ENCODE measurements at regions not wholly inside any gene's neighbourhood (a gene's known extent, or its start where the extent isn't known, plus 50 kb on each side); places are given as distances from the start of the nearest gene placed in this dataset.
A peak's percentile ranks its signal among the peaks of the same experiment; 100 is the strongest.
"Not testable (repeated sequence)": the region's sequence is repeated elsewhere in the genome, so short reads cannot be mapped to it uniquely, and the experiment has no call there.

GRCh38 chr12:131231032-131231980, 277.6 kb downstream of the ADGRD1 start:
- Histone ChIP-seq H3K4me3 (no peak overlapping the region), H3K9me3 (peaks cover 0 to 4% (median 0%) of the 10 kb centered on the region in 4 donors), H3K27ac (no peak overlapping the region), H3K4me1 (peaks cover 0 to 4% (median 0%) of the 10 kb centered on the region in 4 donors), H3K36me3 (no peaks in the 10 kb centered on the region), H3K27me3 (peaks cover 0 to 21% (median 0%) of the 10 kb centered on the region in 3 donors)
- 74 to 85% methylated on average over 23 of the region's 23 CpGs for WGBS, 2 donors
- no peak for TF ChIP-seq POLR2AphosphoS5 (IDR thresholded peaks at IDR 0.05)
- no peak for TF ChIP-seq EP300 (IDR thresholded peaks at IDR 0.05)
- no peak for TF ChIP-seq POLR2A (IDR thresholded peaks at IDR 0.05)
- no peak for TF ChIP-seq CTCF (IDR thresholded peaks at IDR 0.05)
- peak; percentile 25 for DNase-seq
- intact Hi-C loops (cut with DNase I): no loop called here

GRCh38 chr12:131232036-131232435, 278.3 kb downstream of the ADGRD1 start:
- Histone ChIP-seq H3K4me3 (no peak overlapping the region), H3K36me3 (no peaks in the 10 kb centered on the region), H3K4me1 (peaks cover 0 to 4% (median 0%) of the 10 kb centered on the region in 4 donors), H3K27ac (no peak overlapping the region), H3K27me3 (peaks cover 0 to 21% (median 0%) of the 10 kb centered on the region in 3 donors), H3K9me3 (peaks cover 0 to 4% (median 0%) of the 10 kb centered on the region in 4 donors)
- intact Hi-C loops (cut with DNase I): no loop called here
- TF ChIP-seq POLR2A (IDR thresholded peaks at IDR 0.05) (no peak), CTCF (IDR thresholded peaks at IDR 0.05) (no peak), EP300 (IDR thresholded peaks at IDR 0.05) (no peak), POLR2AphosphoS5 (IDR thresholded peaks at IDR 0.05) (no peak)
- no peak for DNase-seq
- 72 to 81% methylated on average over 5 of the region's 5 CpGs for WGBS, 2 donors

- H3K27me3 ChIP-seq: peaks cover 0 to 21% (median 0%) of the 10 kb centered on the region in 3 donors
- H3K4me3 ChIP-seq; H3K36me3 ChIP-seq; intact Hi-C loops (cut with DNase I); H3K4me1 ChIP-seq; DNase-seq; H3K9me3 ChIP-seq; H3K27ac ChIP-seq: not testable (repeated sequence)
- WGBS, 2 donors: 76 to 92% methylated on average over 12 to 14 of the region's 14 CpGs
Observed at GRCh38 chr12:131232872-131233271, 279.2 kb downstream of the ADGRD1 start.

GRCh38 chr12:131233850-131234789, 280.4 kb downstream of the ADGRD1 start:
- 61 to 76% methylated on average over 16 of the region's 16 CpGs for WGBS, 2 donors
- H3K4me3 ChIP-seq; H3K9me3 ChIP-seq; H3K4me1 ChIP-seq; DNase-seq; H3K27ac ChIP-seq; intact Hi-C loops (cut with DNase I); H3K36me3 ChIP-seq: not testable (repeated sequence)
- H3K27me3 ChIP-seq: peaks cover 0 to 19% (median 0%) of the 10 kb centered on the region in 3 donors

GRCh38 chr12:131234841-131235271, 281.1 kb downstream of the ADGRD1 start:
- H3K27ac ChIP-seq; H3K9me3 ChIP-seq; H3K36me3 ChIP-seq; intact Hi-C loops (cut with DNase I); DNase-seq; H3K4me3 ChIP-seq; H3K4me1 ChIP-seq: not testable (repeated sequence)
- peaks cover 0 to 14% (median 0%) of the 10 kb centered on the region in 3 donors for H3K27me3 ChIP-seq
- 13 to 53% methylated on average over 5 to 6 of the region's 8 CpGs for WGBS, 2 donors

GRCh38 chr12:131235871-131236271, 282.2 kb downstream of the ADGRD1 start:
- DNase-seq: no peak
- intact Hi-C loops (cut with DNase I): no loop called here
- Histone ChIP-seq H3K27me3 (peaks cover 0 to 4% (median 0%) of the 10 kb centered on the region in 3 donors), H3K27ac (no peak overlapping the region), H3K9me3 (peaks cover 0 to 4% (median 0%) of the 10 kb centered on the region in 4 donors), H3K4me1 (no peaks in the 10 kb centered on the region), H3K36me3 (no peaks in the 10 kb centered on the region), H3K4me3 (no peak overlapping the region)
- TF ChIP-seq CTCF (IDR thresholded peaks at IDR 0.05) (no peak), POLR2AphosphoS5 (IDR thresholded peaks at IDR 0.05) (no peak), EP300 (IDR thresholded peaks at IDR 0.05) (no peak), POLR2A (IDR thresholded peaks at IDR 0.05) (no peak)
- 86 to 91% methylated on average over 12 of the region's 12 CpGs for WGBS, 2 donors
